Natural killer cell (primary cell): ENCODE measurements at regions not wholly inside any gene's neighbourhood (a gene's known extent, or its start where the extent isn't known, plus 50 kb on each side); places are given as distances from the start of the nearest gene placed in this dataset.

Experiments used
- ATAC-seq, 3 donors: fragments of 150-1000 bp in 2 of 3; fragments of 200-7000 bp in 1 of 3; cut with Tn5 transposase; 1 replicate in 1 of 3; 2 replicates in 2 of 3; pipeline ENCODE4 v1.10.0; 2021; ENCODE audit warnings: mild to moderate bottlenecking in 2 of 3, moderate library complexity in 2 of 3
- DNase-seq, 2 donors: peaks; one replicate each; pipeline versions ENCODE4 v3.0.0 to v3.0.0-alpha.2; 2013 to 2021; ENCODE audit warnings: mixed read lengths in 1 of 2
- H3K27ac ChIP-seq: one replicate; pipeline ENCODE4 v1.5.1; 2013; ENCODE audit warnings: mild to moderate bottlenecking, low read length
- H3K27me3 ChIP-seq: one replicate; pipeline ENCODE4 v1.6.1; 2013; ENCODE audit warnings: low read length; ENCODE audit not compliant: control insufficient read depth, insufficient read depth
- H3K36me3 ChIP-seq: one replicate; pipeline ENCODE4 v1.6.1; 2013; ENCODE audit warnings: low read length; ENCODE audit not compliant: control insufficient read depth, insufficient read depth
- H3K4me1 ChIP-seq: one replicate; pipeline ENCODE4 v1.6.1; 2013; ENCODE audit warnings: low read length; ENCODE audit not compliant: control insufficient read depth, insufficient read depth
- H3K4me3 ChIP-seq: one replicate; pipeline ENCODE4 v1.5.1; 2013; ENCODE audit warnings: low read length
- H3K9me3 ChIP-seq: one replicate; pipeline ENCODE4 v1.6.1; 2013; ENCODE audit warnings: low read length; ENCODE audit not compliant: control insufficient read depth, insufficient read depth
- H3K27ac Mint-ChIP-seq, 2 donors: one replicate each; pipeline ENCODE4 v1.8.0; 2022; ENCODE audit warnings: mild to moderate bottlenecking in 2 of 2, mixed read lengths in 2 of 2, moderate library complexity in 1 of 2
- H3K27me3 Mint-ChIP-seq, 2 donors: one replicate each; pipeline ENCODE4 v1.8.0; 2022; ENCODE audit warnings: low read depth in 2 of 2, mixed read lengths in 2 of 2
- H3K36me3 Mint-ChIP-seq: one replicate; pipeline ENCODE4 v1.8.0; 2022; ENCODE audit warnings: mixed read lengths
- H3K4me1 Mint-ChIP-seq, 2 donors: one replicate each; pipeline ENCODE4 v1.8.0; 2022; ENCODE audit warnings: mixed read lengths in 2 of 2
- H3K4me3 Mint-ChIP-seq: one replicate; pipeline ENCODE4 v1.8.0; 2022; ENCODE audit warnings: mild to moderate bottlenecking, moderate library complexity, mixed read lengths
- H3K9me3 Mint-ChIP-seq, 2 donors: one replicate each; pipeline ENCODE4 v1.8.0; 2022; ENCODE audit warnings: mixed read lengths in 2 of 2
- CTCF ChIP-seq: fragments of 200-600 bp; IDR thresholded peaks from one replicate; pipeline ENCODE4 v1.8.0; 2022; ENCODE audit warnings: antibody characterized with exemption
- WGBS: methylation state at CpG from one replicate; pipeline ENCODE4 v1.1.7; 2013; ENCODE audit warnings: missing lambda C conversion rate; ENCODE audit not compliant: insufficient coverage; 5-methylcytosine and 5-hydroxymethylcytosine counted together
- intact Hi-C: fragments of 100-400 bp; cut with micrococcal nuclease; formaldehyde crosslinking; loops from one replicate; pipeline ENCODE4 v1.14.2; 2022

GRCh38 chr1:9422321-9422720 lies 116.9 kb upstream of the SLC25A33 start:
- Histone ChIP-seq H3K4me1 (peaks cover 26% of the 10 kb centered on the region), H3K9me3 (no peaks in the 10 kb centered on the region), H3K27ac (no peak overlapping the region), H3K4me3 (no peak overlapping the region), H3K27me3 (peaks cover 36% of the 10 kb centered on the region), H3K36me3 (no peaks in the 10 kb centered on the region)
- Mint-ChIP-seq H3K9me3 (no peaks in the 10 kb centered on the region), H3K27me3 (peaks cover 30 to 40% of the 10 kb centered on the region in 2 donors), H3K4me3 (no peak overlapping the region), H3K36me3 (no peaks in the 10 kb centered on the region), H3K27ac (no peak overlapping the region), H3K4me1 (peaks cover 18 to 24% of the 10 kb centered on the region in 2 donors)
- 93% methylated on average over 14 of the region's 14 CpGs for WGBS
- no peak for DNase-seq
- no peak for ATAC-seq
- intact Hi-C loops: no loop called here
- TF ChIP-seq CTCF: no peak

GRCh38 chr1:9422911-9423505 lies 116.3 kb upstream of the SLC25A33 start:
- Mint-ChIP-seq H3K27ac (no peak overlapping the region), H3K9me3 (no peaks in the 10 kb centered on the region), H3K27me3 (peaks cover 30 to 36% of the 10 kb centered on the region in 2 donors), H3K4me1 (peaks cover 18% of the 10 kb centered on the region in 2 donors), H3K4me3 (no peak overlapping the region), H3K36me3 (no peaks in the 10 kb centered on the region)
- no peak for ATAC-seq
- H3K36me3 ChIP-seq: no peaks in the 10 kb centered on the region
- no peak overlapping the region for H3K4me3 ChIP-seq
- peaks cover 22% of the 10 kb centered on the region for H3K4me1 ChIP-seq
- WGBS: 85% methylated on average over 12 of the region's 12 CpGs
- intact Hi-C loops: no loop called here
- peaks cover 34% of the 10 kb centered on the region for H3K27me3 ChIP-seq
- TF ChIP-seq CTCF: no peak
- DNase-seq: no peak
- no peak overlapping the region for H3K27ac ChIP-seq
- H3K9me3 ChIP-seq: no peaks in the 10 kb centered on the region

GRCh38 chr1:9424261-9424660 lies 115.0 kb upstream of the SLC25A33 start:
- no peak for DNase-seq
- Histone ChIP-seq H3K36me3 (no peaks in the 10 kb centered on the region), H3K9me3 (no peaks in the 10 kb centered on the region), H3K27ac (no peak overlapping the region), H3K4me1 (peaks cover 31% of the 10 kb centered on the region), H3K4me3 (no peak overlapping the region), H3K27me3 (peaks cover 32% of the 10 kb centered on the region)
- Mint-ChIP-seq H3K9me3 (no peaks in the 10 kb centered on the region), H3K36me3 (no peaks in the 10 kb centered on the region), H3K4me1 (peaks cover 28% of the 10 kb centered on the region in 2 donors), H3K27ac (no peak overlapping the region), H3K4me3 (no peak overlapping the region), H3K27me3 (peaks cover 30 to 37% of the 10 kb centered on the region in 2 donors)
- no peak for TF ChIP-seq CTCF
- intact Hi-C loops: no loop called here
- 91% methylated on average over 4 of the region's 4 CpGs for WGBS
- no peak for ATAC-seq

- DNase-seq: no peak
Measured at GRCh38 chr1:9425859-9426258, 113.4 kb upstream of the SLC25A33 start.

More at GRCh38 chr1:9425859-9426258, 113.4 kb upstream of the SLC25A33 start:
- H3K27me3 Mint-ChIP-seq: peaks cover 25 to 40% of the 10 kb centered on the region in 2 donors
- Histone ChIP-seq H3K4me1 (peaks cover 40% of the 10 kb centered on the region), H3K27me3 (peaks cover 25% of the 10 kb centered on the region), H3K4me3 (no peak overlapping the region), H3K9me3 (no peaks in the 10 kb centered on the region), H3K36me3 (no peaks in the 10 kb centered on the region), H3K27ac (peak overlapping the region; percentile 26)
- H3K4me3 Mint-ChIP-seq: peak overlapping the region; percentile 40
- peaks cover 37 to 41% of the 10 kb centered on the region in 2 donors for H3K4me1 Mint-ChIP-seq
- WGBS: 4% methylated on average over 7 of the region's 7 CpGs
- H3K36me3 Mint-ChIP-seq: no peaks in the 10 kb centered on the region
- H3K9me3 Mint-ChIP-seq: no peaks in the 10 kb centered on the region
- H3K27ac Mint-ChIP-seq: peak overlapping the region; percentile 45 to 64
- intact Hi-C loops: no loop called here
- no peak for ATAC-seq
- TF ChIP-seq CTCF: no peak
